ENCODE measurements at regions not wholly inside any gene's neighbourhood (a gene's known extent, or its start where the extent isn't known, plus 50 kb on each side); places are given as distances from the start of the nearest gene placed in this dataset.
"Not testable (repeated sequence)": the region's sequence is repeated elsewhere in the genome, so short reads cannot be mapped to it uniquely, and the experiment has no call there.

DNA sequence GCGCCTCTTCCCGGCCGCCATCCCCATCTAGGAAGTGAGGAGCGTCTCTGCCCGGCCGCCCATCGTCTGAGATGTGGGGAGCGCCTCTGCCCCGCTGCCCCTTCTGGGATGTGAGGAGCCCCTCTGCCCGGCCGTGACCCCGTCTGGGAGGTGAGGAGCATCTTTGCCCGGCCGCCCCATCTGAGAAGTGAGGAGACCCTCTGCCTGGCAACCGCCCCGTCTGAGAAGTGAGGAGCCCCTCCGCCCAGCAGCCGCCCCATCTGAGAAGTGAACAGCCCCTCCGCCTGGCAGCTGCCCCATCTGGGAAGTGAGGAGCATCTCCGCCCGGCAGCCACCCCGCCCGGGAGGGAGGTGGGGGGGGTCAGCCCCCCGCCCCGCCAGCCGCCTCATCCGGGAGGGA lies 1048.7 kb downstream of the KCNJ18 start:
- TF ChIP-seq POLR2A (IDR thresholded peaks at IDR 0.05) = not testable (repeated sequence)
- TF ChIP-seq, protein P1, sequence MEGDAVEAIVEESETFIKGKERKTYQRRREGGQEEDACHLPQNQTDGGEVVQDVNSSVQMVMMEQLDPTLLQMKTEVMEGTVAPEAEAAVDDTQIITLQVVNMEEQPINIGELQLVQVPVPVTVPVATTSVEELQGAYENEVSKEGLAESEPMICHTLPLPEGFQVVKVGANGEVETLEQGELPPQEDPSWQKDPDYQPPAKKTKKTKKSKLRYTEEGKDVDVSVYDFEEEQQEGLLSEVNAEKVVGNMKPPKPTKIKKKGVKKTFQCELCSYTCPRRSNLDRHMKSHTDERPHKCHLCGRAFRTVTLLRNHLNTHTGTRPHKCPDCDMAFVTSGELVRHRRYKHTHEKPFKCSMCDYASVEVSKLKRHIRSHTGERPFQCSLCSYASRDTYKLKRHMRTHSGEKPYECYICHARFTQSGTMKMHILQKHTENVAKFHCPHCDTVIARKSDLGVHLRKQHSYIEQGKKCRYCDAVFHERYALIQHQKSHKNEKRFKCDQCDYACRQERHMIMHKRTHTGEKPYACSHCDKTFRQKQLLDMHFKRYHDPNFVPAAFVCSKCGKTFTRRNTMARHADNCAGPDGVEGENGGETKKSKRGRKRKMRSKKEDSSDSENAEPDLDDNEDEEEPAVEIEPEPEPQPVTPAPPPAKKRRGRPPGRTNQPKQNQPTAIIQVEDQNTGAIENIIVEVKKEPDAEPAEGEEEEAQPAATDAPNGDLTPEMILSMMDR (IDR thresholded peaks at IDR 0.05) = not testable (repeated sequence)

Data from esophagus squamous epithelium (tissue), 4 donors.